ENCODE measurements at regions not wholly inside any gene's neighbourhood (a gene's known extent, or its start where the extent isn't known, plus 50 kb on each side); places are given as distances from the start of the nearest gene placed in this dataset.

- no peak for DNase-seq
Measured at GRCh38 chr4:123096038-123096437, 173.6 kb upstream of the NUDT6 start.

DNA sequence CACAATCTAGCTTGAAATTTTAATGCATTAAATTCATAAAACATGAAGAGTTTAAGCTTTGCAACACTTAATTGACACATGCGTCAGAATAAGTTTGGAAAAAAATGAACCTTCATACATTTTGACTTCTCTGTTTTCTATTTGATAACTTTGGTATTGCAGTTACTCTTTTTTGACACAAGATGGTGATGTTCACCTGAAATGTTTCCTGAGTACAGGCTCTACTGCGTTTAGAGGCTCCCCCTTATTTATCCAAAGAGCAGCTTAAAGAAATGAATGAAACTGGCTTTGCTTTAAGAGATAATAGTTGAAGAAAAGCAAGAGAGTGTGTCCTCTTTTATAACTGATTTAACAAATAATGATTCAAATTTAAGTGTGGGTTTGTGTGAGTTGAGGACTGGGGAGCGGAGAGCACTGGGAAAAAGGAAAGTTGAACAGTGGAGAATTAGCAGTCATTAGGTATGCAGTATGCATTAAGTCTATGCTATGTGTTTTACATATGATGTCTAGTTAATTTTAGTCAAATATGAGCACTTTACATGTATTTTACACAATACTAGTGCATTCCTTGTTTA is 180.6 kb upstream of the NUDT6 start:
- DNase-seq = peak; percentile 46

GRCh38 chr4:123104310-123105025 is 182.1 kb upstream of the NUDT6 start:
- DNase-seq = peak; percentile 69

DNA sequence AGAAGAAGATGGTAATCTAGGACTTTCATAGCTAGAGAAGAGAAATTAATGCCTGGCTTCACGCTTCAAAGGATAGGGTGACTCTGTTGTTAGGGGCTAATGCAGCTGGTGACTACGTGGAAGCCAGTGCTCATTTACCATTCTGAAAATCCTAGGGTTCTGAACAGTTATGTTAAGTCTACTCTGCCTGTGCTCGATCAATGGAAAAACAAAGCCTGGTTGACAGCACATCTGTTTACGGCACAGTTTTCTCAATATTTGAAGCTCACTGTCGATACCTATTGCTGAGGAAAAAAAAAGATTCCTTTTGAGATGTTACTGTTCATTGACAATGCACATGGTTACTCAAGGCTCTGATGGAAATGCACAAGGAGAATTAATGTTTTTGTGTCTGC is 182.6 kb upstream of the NUDT6 start:
- DNase-seq = no peak

DNA sequence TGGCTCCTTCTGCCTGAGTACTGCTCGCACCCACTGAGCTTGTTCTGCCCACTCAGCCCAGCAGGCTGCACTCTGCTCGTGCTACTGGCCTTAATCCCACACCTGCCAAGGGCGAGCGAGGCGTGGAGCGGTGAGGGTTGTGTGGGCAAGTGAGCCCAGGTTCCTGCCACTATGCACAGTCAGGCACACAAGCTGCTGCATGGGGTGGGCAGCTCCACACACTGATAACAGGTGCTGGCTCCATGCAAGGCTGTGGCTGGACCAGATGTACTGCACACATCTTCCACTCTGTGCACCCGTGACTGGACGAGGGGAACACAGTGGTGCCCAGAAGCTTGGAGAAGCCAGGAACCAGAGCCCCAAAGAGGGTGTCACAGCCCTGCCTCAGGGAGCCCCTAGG is 184.3 kb upstream of the NUDT6 start:
- no peak for DNase-seq

GRCh38 chr4:123107444-123108252 is 185.3 kb upstream of the NUDT6 start:
- no peak for DNase-seq

DNA sequence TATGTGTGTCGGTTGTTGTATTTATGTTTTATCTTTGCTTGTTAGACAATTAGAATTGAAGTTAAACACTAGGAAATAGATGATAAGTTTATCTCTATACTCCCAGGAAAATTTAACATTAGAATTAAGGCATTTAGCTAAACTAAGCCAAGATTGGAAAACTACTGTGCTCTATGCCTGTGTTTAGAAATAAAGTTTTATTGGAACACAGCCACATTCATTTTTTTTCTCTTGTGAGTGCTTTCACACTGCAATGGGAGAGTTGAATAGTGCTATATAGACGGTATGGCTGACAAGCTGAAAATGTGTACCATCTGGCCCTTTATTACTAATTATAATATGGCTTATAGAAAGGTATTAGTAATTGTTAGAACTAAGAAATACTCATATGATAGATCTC is 186.7 kb upstream of the NUDT6 start:
- no peak for DNase-seq

GRCh38 chr4:123110147-123110546 is 187.8 kb upstream of the NUDT6 start:
- peak; percentile 79 for DNase-seq

DNA sequence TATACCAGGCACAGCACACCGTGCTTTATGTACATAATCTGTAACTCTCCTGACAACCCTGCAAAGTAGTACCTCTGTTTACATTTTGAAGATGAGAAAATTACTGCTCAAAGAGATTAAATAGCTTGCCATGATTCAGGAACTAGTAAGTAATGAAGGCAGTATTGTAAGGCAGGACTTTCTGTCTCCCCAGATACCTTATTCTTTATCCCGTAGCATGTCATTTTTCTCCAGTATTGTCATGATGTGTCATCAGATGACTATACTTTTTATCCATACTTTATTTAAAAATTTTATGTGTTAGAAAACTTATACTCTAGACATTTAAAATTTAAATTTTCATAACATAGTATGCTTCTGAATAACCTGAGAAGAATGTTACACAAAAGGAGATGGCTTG is 188.3 kb upstream of the NUDT6 start:
- no peak for DNase-seq

DNA sequence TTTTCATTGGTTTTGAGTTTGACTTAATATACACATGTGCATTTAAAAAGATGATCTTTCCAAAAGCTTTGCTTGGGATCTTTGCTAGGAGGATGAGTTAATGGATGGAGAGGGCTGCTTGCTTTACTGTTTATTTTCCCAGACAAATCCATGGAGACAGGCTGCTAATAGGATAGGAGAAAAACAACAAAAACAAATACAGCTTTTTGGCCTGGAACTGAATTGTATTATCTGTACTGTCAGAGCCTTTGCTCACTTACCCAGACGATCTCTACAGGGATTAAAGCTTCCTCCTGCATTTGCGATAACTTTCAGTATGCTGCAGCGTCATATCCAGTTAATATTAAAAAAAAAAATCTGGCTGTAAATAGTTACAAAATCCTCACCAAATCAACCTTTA is 190.8 kb upstream of the NUDT6 start:
- peak; percentile 68 for DNase-seq

DNA sequence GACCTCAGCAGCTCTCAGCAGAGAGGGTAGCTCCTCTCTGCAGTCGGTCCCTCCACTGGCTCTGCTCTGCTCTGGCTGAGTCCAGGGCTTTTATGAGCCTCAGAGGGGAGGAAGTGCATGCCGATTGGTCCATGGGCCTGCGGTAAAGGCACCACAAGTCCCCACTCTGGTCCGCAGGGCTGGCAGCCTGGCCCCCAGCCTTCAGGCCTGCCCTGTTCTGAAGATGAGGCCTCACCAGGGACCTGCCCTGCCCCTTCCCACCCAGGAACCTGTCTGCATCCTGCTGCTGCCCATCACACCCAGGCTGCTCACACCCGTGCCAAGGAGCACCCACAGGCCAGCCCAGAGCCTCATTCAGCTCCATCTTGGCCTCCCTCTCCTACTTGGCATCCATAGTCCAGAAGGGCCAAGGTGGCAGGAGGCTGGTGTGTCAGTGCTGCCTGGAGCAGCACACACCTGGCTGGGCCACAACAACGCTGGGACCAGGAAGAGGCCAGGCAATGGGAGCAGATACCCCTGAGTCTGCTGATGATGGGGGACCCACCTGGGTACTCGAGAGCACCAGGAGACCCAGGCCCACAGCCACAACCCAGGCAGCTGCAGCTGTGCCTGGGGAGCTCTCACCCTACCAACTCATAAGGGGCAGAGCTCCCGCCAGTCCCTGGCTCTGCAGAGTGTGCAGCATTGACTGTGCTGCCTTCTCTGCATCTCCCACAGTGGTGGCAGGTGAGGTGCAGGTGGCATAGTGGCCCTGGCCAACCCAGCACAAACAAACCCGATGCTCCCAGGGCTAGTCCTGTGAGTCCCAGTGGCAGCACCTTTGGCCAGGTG is 191.9 kb upstream of the NUDT6 start:
- DNase-seq = no peak

DNA sequence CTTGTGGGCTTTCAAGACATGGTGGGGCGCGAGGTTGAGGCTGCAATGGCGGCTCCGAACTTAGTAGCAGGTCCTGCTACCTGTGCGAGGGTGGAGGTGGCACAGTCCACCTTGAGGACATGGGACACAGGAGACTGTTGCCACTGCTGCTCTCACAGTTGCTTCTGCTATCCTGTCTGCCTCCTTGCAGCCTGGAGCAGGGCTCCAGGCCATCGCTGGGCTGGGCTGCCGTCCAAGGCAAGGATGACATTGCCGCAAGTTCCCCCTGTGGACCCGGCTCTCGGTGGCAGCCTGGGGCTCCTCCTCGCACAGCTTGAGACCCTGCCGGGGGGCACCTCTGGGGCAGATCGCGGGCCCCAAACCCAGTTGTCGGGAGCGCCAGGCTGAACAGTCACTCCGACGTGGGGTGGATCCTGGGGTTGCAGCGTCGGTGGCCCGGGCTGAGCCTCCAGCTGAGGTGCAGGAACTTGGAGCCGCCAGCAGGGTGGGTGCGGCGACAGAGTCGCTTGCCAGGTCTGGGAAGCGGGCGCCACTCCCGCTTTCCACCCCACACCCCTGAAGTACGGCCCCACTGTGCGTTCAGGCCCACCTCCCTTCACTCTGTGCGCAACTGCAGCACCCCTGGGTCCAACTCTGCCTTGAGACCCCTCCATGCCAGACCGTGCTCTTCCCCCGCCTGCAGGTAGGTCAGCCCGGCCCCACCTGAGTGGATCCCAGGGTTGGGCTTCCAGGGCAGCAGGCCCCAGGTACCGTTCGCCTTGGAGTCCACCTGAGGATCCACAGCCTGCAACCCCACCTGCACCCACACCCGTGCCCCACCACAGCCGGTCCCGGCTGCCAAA is 192.7 kb upstream of the NUDT6 start:
- no peak for DNase-seq

DNA sequence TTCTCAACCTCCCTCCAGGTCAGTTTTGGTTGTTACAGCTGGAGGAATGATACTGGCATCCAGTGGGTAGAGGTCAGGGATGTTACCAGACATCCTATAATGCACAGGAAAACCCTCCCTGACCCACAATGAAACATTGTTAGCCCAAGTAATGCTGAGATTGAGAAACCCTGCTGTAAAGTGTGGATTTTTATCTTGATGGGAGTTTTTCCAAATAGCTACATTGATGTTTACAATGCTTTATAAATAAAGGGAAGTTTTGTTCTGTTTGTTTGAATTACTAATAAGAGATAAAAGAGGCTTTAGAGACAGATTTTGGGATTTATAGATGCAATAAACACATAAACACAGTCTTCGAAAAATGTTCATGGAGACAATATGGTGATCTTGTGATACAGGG is 194.0 kb upstream of the NUDT6 start:
- DNase-seq = no peak

GRCh38 chr4:123120473-123120872 is 198.1 kb upstream of the NUDT6 start:
- no peak for DNase-seq

DNA sequence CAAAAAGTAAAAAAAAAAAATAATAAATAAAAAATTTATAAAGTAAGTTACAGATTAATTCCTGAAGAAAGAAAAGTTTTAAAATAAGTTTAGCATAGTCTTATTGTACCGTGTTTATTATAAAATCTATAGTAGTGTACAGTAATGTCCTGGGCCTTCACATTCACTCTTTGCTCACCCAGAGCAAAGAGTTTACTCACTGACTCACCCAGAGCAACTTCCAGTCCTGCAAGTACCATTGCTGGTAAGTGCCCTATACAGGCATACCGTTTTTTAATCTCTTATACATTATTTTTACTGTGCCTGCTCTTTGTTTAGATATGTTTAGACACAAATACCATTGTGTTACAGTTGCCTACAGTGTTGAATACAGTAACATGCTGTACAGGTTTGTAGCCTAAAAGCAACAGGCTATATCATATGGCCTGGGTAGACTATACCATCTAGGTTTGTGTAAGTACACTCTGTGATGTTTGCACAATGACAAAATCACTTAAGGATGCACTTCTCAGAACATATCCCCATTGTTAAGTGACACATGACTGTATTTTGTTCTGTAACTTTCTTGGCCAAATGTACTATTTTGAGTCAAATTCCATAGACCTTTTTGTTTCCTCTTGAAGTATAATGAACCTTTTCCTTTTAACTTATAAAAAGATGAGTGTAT is 199.0 kb upstream of the NUDT6 start:
- DNase-seq = no peak

DNA sequence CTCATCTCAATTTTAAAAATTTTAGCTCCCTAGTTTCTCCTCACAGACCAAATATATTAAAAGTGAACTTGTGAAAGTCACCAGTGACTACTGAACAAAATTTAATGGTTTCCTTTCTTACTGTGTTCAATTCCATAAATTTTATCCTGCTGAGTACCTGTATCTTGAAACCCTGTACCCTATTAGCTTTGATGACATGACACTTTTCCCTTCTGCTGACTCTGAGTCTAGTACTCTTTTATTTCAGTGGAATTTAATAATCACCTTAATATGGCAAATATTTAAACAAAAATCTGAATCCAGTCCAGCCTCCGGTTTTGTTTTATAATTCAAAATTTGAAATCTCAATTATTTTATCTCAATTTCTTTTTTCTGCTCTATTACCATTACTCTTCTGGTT is 203.1 kb upstream of the NUDT6 start:
- DNase-seq = no peak

- peak; percentile 53 for DNase-seq
Measured at GRCh38 chr4:123127218-123127617, 204.8 kb upstream of the NUDT6 start.

- no peak for DNase-seq
Measured at GRCh38 chr4:123127875-123128274, 205.5 kb upstream of the NUDT6 start.

GRCh38 chr4:123133397-123134050 is 211.1 kb upstream of the NUDT6 start:
- DNase-seq = no peak

DNA sequence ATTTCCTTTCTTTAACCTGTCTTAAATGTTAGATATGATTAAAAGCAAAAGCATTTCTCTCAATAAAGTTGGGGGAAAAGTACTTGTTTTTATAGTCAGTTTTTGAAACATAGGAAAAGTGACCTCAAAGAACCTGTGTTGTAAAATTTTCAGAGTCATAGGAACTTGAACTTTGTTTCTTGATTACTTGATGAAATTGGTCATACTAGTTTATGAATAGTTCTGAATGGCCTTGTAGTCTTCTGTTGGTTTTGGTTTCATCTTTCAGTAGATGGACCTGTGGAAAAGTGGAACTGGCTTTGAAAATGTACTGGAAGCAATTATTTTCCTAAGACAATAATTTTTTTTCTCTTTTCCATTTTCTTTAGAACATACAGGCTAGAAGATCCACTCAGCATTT is 222.2 kb upstream of the NUDT6 start:
- no peak for DNase-seq

All from muscle of arm (tissue), 1 donor.